ENCODE measurements at regions not wholly inside any gene's neighbourhood (a gene's known extent, or its start where the extent isn't known, plus 50 kb on each side); places are given as distances from the start of the nearest gene placed in this dataset.

DNA sequence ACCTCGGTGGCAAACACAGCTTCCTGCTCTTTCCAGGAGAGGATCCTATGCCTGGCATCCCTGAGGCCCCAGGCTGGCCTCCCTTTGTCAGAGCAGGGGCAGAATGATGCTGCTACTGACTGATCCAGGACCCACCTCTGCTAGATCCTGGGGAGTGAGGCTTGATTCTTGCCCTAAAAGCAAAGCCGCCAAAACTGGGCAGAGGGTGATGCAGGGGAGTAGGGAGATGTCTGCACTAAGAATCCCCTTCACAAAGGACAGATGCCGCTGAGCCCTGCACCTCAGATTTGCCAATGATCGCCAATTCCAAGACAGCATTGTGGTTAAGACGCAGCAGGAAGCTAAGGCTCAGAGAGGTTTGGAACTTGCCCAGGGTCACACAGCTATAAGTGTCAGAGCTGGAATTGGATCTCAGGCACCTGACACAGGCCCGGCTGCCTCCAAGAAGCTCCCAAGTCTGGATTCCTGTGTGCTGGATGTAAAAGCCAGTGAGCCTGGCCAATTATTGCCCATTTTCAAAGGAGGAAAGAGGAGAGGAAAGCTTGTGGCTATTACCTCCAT, 60.7 kb upstream of the TNRC6C start:
- Mint-ChIP-seq H3K27ac (ENCODE audit: unreplicated experiment) (no peak overlapping the region), H3K27me3 (ENCODE audit: unreplicated experiment) (peaks cover 25% of the 10 kb centered on the region), H3K4me3 (ENCODE audit: unreplicated experiment) (no peak overlapping the region), H3K4me1 (ENCODE audit: unreplicated experiment) (no peaks in the 10 kb centered on the region), H3K9me3 (ENCODE audit: unreplicated experiment) (no peaks in the 10 kb centered on the region), H3K36me3 (ENCODE audit: unreplicated experiment) (no peaks in the 10 kb centered on the region)
- TF ChIP-seq, protein P1, sequence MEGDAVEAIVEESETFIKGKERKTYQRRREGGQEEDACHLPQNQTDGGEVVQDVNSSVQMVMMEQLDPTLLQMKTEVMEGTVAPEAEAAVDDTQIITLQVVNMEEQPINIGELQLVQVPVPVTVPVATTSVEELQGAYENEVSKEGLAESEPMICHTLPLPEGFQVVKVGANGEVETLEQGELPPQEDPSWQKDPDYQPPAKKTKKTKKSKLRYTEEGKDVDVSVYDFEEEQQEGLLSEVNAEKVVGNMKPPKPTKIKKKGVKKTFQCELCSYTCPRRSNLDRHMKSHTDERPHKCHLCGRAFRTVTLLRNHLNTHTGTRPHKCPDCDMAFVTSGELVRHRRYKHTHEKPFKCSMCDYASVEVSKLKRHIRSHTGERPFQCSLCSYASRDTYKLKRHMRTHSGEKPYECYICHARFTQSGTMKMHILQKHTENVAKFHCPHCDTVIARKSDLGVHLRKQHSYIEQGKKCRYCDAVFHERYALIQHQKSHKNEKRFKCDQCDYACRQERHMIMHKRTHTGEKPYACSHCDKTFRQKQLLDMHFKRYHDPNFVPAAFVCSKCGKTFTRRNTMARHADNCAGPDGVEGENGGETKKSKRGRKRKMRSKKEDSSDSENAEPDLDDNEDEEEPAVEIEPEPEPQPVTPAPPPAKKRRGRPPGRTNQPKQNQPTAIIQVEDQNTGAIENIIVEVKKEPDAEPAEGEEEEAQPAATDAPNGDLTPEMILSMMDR (IDR thresholded peaks at IDR 0.05), result no peak
- no peak for DNase-seq (ENCODE audit: extremely low spot score, unreplicated experiment)

DNA sequence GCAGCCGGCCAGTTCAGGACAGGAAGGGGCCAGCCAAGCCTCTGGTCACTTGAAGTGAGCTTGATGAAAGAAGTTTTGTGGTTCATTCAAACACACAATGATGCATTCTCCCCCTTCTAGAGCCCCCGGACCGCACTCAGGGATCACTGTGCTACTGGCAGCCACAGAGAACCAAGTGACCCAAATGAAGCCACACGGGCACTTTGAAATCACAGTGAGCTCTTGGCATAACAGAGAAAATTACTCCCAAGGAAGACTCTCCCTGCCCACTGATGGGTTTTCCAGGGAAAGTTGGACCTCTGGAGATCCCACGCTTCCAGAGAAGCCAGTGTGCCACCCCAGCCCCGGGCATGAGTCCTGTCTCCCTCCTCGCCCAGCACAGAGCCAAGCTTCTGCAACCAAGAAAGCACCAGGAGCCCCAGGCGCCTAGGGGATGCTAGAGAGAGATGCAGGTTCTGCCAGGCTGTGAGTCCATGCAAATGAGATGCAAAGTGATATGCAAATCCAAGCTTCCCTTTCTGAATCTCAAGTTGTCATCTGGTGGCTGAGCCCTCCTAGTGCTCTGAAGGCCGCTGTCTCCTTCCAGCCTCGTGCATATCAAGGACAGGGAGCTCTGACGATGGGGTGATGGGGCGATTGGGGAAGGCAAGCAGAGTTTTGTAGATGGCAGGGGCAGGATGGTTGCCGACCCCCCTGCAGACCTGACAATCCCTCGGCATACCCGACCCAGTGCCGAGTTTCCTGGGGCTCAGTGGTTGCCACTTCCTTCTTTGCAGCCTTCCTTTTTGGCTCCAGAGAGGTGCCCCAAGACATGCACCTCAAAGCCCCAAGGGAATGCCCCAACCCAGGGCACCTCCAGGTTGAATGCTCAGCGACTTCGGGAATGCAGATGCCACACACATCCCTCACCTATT, 59.7 kb upstream of the TNRC6C start:
- DNase-seq (ENCODE audit: extremely low spot score, unreplicated experiment), result no peak
- Mint-ChIP-seq H3K36me3 (ENCODE audit: unreplicated experiment) (no peaks in the 10 kb centered on the region), H3K27ac (ENCODE audit: unreplicated experiment) (no peak overlapping the region), H3K9me3 (ENCODE audit: unreplicated experiment) (no peaks in the 10 kb centered on the region), H3K4me3 (ENCODE audit: unreplicated experiment) (no peak overlapping the region), H3K27me3 (ENCODE audit: unreplicated experiment) (peaks cover 32% of the 10 kb centered on the region), H3K4me1 (ENCODE audit: unreplicated experiment) (no peaks in the 10 kb centered on the region)
- TF ChIP-seq, protein P1 (IDR thresholded peaks at IDR 0.05), result no peak

DNA sequence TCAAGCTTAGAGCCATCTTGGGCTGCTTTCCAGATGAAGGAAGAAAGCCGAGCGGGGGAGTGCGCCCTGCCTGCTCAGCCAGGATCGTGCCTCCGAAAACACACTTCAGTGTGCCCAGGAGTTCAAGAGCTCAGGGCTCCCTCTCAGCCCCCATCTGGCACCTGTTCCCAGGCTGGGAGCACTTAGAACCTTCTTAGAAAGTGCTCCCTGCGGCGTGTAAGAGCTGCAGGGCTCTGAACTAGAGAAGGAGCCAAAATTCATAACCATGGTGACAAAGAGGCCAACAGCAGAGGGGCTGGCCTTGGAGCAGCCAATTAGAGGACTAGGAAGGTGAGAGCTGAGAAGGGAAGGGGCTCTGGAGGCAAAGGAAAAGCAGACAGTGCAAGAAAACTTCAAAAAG, 59.0 kb upstream of the TNRC6C start:
- Mint-ChIP-seq H3K9me3 (ENCODE audit: unreplicated experiment) (no peaks in the 10 kb centered on the region), H3K4me1 (ENCODE audit: unreplicated experiment) (no peaks in the 10 kb centered on the region), H3K27me3 (ENCODE audit: unreplicated experiment) (peaks cover 34% of the 10 kb centered on the region), H3K4me3 (ENCODE audit: unreplicated experiment) (no peak overlapping the region), H3K36me3 (ENCODE audit: unreplicated experiment) (no peaks in the 10 kb centered on the region), H3K27ac (ENCODE audit: unreplicated experiment) (no peak overlapping the region)
- TF ChIP-seq, protein P1 (IDR thresholded peaks at IDR 0.05), result no peak
- no peak for DNase-seq (ENCODE audit: extremely low spot score, unreplicated experiment)

DNA sequence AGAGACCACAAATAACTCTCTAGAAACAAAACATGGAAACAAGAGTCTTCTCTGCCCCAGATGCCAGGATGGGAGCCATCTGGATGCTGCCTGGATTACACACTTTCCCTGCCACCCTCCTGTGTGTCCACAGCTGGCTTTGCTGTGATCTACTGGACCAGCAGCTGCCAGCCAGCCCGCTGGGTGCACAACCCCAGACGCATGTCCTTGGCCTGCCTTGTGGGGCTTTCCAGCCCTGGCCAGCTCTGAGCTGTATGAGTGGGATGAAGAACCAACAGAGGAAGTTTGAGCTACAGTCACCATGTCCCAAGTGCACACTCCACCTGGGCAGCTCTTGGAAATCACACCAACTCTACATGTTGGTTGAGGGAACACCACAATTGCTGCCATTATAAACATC, 57.0 kb upstream of the TNRC6C start:
- H3K9me3 Mint-ChIP-seq (ENCODE audit: unreplicated experiment), result no peaks in the 10 kb centered on the region
- H3K36me3 Mint-ChIP-seq (ENCODE audit: unreplicated experiment), result no peaks in the 10 kb centered on the region
- TF ChIP-seq, protein P1 (IDR thresholded peaks at IDR 0.05), result no peak
- peaks cover 50% of the 10 kb centered on the region for H3K27me3 Mint-ChIP-seq (ENCODE audit: unreplicated experiment)
- DNase-seq (ENCODE audit: extremely low spot score, unreplicated experiment), result no peak
- H3K4me3 Mint-ChIP-seq (ENCODE audit: unreplicated experiment), result no peak overlapping the region
- H3K27ac Mint-ChIP-seq (ENCODE audit: unreplicated experiment), result no peak overlapping the region
- no peaks in the 10 kb centered on the region for H3K4me1 Mint-ChIP-seq (ENCODE audit: unreplicated experiment)

DNA sequence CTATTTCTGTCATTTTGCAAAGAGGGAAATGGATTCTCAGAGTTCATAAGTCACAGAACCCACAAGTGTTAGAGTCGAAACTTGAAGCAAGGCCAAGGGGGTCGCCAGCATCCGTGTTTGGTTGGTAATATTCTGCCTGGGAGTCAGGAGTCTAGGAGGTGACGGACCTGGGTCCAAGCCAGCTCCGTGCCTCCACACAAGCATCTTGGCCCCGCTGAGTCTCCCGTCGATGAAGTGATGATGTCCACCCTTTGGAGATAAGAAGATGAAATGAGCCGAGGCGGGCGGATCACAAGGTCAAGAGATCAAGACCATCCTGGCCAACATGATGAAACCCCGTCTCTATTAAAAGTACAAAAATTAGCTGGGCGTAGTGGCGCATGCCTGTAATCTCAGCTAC, 53.2 kb upstream of the TNRC6C start:
- DNase-seq (ENCODE audit: extremely low spot score, unreplicated experiment), result no peak
- H3K4me3 Mint-ChIP-seq (ENCODE audit: unreplicated experiment), result no peak overlapping the region
- peaks cover 66% of the 10 kb centered on the region for H3K27me3 Mint-ChIP-seq (ENCODE audit: unreplicated experiment)
- H3K27ac Mint-ChIP-seq (ENCODE audit: unreplicated experiment), result no peak overlapping the region
- no peaks in the 10 kb centered on the region for H3K9me3 Mint-ChIP-seq (ENCODE audit: unreplicated experiment)
- H3K36me3 Mint-ChIP-seq (ENCODE audit: unreplicated experiment), result no peaks in the 10 kb centered on the region
- H3K4me1 Mint-ChIP-seq (ENCODE audit: unreplicated experiment), result no peaks in the 10 kb centered on the region
- TF ChIP-seq, protein P1 (IDR thresholded peaks at IDR 0.05), result no peak

Data from osteocyte (in vitro differentiated cells).